GM19023 (cell line): ENCODE measurements at regions not wholly inside any gene's neighbourhood (a gene's known extent, or its start where the extent isn't known, plus 50 kb on each side); places are given as distances from the start of the nearest gene placed in this dataset.

Experiments
- ATAC-seq: cut with Tn5 transposase; IDR thresholded peaks from one replicate; pipeline ENCODE4 v1.9.1; 2021; ENCODE audit warnings: mild to moderate bottlenecking, moderate library complexity; ENCODE audit not compliant: unreplicated experiment

- ATAC-seq = no peak
These were observed 70.0 kb upstream of the ALDH1A3 start for GRCh38 chr15:100809587-100809986.

DNA sequence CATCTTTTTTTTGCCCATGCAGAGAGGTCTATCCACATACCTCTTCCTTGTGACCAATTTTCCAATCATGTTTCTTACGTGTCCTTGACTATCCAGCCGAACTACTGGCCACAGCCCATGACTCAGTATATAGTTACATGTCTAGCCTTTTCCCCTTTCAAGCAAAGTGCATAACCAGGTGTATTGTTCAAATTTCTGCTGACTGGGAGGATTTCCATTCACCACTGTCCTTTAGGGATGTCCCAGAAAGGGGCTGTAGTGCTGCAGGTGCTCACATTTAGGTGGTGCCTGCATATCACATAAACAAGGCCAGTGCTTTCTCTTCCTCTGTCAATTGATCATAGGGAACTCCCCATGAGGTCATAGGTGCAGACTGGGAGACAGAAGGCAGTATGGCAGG, 69.4 kb upstream of the ALDH1A3 start:
- no peak for ATAC-seq

GRCh38 chr15:100810831-100811230, 68.8 kb upstream of the ALDH1A3 start:
- ATAC-seq = no peak

DNA sequence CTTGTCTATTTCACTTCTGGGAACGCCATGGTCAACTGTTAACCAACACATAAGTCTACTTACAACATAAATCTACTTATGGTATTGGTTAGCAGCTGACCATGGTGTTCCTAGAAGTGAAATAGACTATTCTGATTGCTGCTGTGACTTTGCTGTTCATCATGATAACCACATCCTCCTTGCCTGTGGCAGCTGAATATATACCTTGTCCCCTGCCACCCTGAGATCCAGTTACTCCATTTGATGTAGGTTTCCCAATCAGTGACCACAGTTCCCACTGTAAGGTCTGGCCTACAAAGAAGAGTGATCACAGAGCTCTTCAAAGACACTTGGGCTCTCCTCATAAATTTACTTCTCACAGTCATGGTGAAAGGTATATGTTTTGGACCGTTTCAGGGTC, 66.8 kb upstream of the ALDH1A3 start:
- ATAC-seq = no peak

DNA sequence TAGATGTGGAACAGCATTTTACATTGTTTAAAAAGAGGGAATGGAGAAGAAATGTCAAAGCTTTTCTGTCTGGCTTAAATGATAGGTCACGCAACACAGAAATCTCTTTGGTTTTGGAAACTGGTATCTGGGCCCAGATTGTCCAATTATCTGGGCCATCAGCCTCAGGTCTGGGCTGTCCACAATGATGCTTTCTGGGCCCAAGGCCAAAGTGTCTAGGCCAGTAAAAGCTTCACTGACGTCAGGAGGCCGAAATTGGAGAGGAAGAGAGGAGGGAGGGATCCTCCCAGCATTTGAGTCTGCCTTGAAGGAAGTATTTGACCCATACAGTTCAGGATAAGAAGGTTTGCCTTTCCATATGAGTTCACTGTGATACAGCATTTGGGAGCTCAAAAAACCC, 60.7 kb upstream of the ALDH1A3 start:
- ATAC-seq = no peak

DNA sequence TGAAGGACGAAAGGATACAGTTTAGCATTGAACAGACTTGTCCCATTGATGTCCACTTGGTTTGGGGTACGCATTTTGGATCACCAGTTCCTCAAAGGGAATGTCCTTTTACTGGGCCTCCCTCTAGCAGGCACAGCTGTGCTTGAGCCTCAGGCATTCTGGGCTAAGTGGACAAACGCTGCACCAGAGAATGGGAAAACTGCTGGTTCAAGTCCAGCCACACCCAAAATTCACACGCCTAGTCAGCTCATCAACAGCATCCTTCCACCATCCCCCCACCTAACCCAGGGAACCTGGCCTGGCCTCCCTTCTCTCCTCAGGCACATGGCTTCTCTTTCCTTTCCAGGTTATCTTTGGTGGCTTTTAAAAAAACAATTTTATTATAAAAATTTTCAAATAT, 59.1 kb upstream of the ALDH1A3 start:
- ATAC-seq = no peak

DNA sequence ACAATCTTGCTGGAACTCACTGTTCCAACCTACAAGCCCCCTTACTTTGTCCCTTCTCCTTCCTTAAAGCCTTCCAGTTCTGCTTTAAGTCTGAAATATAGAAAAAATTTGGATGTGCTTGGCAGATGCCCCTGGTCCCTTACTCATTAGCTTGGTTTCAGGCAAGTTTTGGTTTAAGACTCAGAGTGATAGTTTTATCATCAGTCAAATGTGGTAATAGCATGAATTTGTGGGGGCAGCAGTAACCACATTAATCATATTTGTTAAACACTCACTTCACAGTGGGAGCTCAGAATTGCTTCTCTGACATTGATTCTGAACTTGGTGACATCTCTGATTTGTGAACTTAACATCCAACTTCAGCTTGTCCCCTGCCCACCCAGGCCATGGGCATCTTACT, 58.3 kb upstream of the ALDH1A3 start:
- ATAC-seq = no peak

DNA sequence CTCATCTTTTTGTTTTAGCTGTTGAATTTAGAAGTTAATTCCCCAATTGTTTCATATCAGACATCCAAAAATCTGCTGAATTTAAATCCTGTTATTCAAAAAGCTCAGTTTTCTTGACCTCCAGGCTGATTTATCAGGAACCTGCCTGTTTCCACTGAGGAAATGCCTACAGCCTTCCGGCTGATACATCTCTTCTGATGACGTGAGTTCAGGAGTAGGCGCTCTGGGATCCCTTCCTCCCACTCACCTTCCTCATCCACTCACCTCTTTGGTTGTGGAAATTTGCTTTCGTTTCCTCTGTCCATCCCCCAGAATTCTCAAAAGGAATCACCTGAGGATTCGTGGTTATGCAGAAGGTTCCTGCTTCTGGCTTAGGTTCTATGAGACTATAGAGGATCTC, 55.4 kb upstream of the ALDH1A3 start:
- ATAC-seq = no peak

DNA sequence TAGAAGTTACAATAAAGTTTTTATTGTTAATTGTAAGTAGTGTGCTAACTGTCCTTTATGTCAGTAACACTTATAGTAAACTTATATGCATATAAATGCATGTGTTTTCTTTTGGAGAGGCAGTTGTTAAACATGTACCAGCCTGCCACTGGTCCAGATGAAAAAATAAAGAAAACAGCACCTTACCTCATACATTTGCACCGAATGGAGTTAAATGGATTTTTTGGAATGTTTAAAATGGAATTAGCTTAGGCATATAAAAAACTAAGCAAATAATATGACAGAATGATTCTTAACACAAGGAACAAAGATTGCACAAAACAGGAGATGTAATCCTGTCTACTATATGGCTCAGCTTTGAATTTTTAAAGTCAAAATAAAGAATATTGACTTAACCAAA, 50.2 kb upstream of the ALDH1A3 start:
- no peak for ATAC-seq
